HCT116 (cell line): ENCODE measurements at regions not wholly inside any gene's neighbourhood (a gene's known extent, or its start where the extent isn't known, plus 50 kb on each side); places are given as distances from the start of the nearest gene placed in this dataset.

Experiments
- CTCF ChIP-seq, 3 experiments: fragments of 200-600 bp in 1 of 3; sonication (generic) in 1 of 3; IDR thresholded peaks in 2 of 3; conservative IDR thresholded peaks in 1 of 3; 2 replicates each; pipeline ENCODE4 v1.5.1; 2012 to 2017; ENCODE audit warnings: low read depth in 2 of 3, low read length in 2 of 3, antibody characterized with exemption in 1 of 3, borderline replicate concordance in 1 of 3, control low read depth in 1 of 3, mild to moderate bottlenecking in 1 of 3, mixed read lengths in 1 of 3, mixed run types in 1 of 3, moderate library complexity in 1 of 3; ENCODE audit not compliant: insufficient read depth in 1 of 3
- ELF1 ChIP-seq: IDR thresholded peaks from 2 replicates; pipeline ENCODE4 v1.6.1; 2012; ENCODE audit warnings: low read depth, borderline replicate concordance
- EZH2 ChIP-seq: fragments of 200-600 bp; sonication (generic); IDR thresholded peaks from 2 replicates; pipeline ENCODE4 v1.6.1; 2017; ENCODE audit warnings: antibody characterized with exemption, mixed run types
- POLR2AphosphoS5 ChIP-seq: IDR thresholded peaks from 2 replicates; pipeline ENCODE4 v1.6.1; 2011; ENCODE audit warnings: mild to moderate bottlenecking, low read depth, low read length, moderate library complexity
- SP1 ChIP-seq: IDR thresholded peaks from 2 replicates; pipeline ENCODE4 v1.6.1; 2012; ENCODE audit warnings: low read depth

GRCh38 chr10:85265121-85265520, 936.7 kb downstream of the CCSER2 start:
- no peak for TF ChIP-seq POLR2AphosphoS5
- no peak for TF ChIP-seq CTCF (IDR thresholded peaks at IDR 0.05 in 2 of 3, conservative IDR thresholded peaks at IDR 0.05 in 1 of 3; ENCODE audit: borderline replicate concordance in 1 of 3, insufficient read depth in 1 of 3, low read depth in 2 of 3, low read length in 2 of 3)
- TF ChIP-seq ELF1 = no peak
- TF ChIP-seq SP1 = no peak
- TF ChIP-seq EZH2 = no peak
